EH (cell line): ENCODE measurements at regions not wholly inside any gene's neighbourhood (a gene's known extent, or its start where the extent isn't known, plus 50 kb on each side); places are given as distances from the start of the nearest gene placed in this dataset.
"Not testable (repeated sequence)": the region's sequence is repeated elsewhere in the genome, so short reads cannot be mapped to it uniquely, and the experiment has no call there.

Experiments
- DNase-seq: peaks from one replicate; pipeline ENCODE4 v3.0.0-alpha.2; 2015; ENCODE audit warnings: low read depth

DNA sequence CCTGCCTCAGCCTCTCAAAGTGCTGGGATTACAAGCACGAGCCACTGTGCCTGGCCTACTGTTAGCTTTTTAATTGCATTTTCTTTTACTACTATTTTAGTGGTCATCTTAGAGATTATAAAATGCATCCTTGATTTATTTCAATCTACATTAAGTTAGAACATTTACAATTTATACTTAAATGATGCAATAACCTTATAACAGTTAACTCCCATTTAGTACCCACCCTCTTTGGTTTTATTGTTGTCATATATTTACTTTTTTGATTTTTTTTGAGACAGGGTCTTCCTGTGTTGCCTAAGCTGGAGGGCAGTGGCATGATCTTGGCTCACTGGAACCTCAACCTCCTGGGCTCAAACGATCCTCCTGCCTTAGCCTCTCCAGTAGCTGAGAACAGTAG, 77.3 kb downstream of the PPCDC start:
- DNase-seq = no peak

DNA sequence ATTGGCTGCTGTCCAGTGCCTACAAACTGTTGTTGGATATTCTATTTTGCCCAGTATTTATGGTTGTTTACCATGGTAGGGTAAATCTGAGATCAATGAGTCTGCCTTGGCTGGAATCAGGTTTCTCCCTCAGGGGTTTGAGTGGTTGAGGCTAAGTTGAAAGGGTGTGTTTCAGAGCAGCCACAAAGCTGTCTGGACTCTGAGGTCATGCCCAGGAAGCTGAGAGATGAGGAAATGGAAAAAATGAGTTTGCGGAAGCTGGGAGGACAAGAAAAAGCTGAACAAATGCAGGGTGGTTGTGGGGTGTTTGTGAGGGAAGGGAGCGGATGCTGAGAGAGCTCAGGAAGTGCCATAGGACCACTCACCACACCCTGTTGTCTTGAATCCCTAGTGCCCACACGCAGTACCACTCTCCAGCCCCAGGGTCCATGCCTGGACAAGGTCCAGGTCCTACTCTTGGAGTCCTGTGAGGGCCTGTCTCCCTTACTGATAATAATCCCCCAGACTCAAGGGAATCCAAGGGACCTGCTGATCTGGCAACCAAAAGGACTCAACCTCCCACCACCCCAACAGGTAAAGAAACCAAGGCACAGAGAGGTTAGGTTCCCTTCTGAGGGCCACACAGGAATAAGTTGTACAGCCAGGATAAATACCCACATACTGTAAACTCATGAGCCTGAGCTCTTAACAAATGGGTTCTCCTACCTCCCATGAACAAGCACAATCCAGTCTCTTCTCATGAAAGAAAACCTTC, 81.6 kb downstream of the PPCDC start:
- DNase-seq = peak; percentile 92

DNA sequence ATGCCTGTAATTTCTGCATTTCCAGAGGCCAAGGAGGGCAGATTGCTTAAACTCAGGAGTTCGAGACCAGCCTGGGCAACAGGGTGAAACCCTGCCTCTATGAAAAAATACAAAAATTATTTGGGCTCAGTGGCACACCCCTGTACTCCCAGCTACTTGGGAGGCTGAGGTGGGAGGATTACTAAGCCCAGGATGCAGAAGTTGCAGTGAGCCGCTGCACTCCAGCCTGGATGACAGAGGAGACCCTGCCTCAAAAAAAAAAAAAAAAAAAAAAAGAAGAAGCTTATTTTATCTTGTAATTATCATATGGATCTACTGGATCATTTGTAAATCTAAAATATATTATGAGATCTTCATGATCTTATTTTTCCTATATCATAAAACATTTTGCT, 84.1 kb downstream of the PPCDC start:
- DNase-seq = no peak

DNA sequence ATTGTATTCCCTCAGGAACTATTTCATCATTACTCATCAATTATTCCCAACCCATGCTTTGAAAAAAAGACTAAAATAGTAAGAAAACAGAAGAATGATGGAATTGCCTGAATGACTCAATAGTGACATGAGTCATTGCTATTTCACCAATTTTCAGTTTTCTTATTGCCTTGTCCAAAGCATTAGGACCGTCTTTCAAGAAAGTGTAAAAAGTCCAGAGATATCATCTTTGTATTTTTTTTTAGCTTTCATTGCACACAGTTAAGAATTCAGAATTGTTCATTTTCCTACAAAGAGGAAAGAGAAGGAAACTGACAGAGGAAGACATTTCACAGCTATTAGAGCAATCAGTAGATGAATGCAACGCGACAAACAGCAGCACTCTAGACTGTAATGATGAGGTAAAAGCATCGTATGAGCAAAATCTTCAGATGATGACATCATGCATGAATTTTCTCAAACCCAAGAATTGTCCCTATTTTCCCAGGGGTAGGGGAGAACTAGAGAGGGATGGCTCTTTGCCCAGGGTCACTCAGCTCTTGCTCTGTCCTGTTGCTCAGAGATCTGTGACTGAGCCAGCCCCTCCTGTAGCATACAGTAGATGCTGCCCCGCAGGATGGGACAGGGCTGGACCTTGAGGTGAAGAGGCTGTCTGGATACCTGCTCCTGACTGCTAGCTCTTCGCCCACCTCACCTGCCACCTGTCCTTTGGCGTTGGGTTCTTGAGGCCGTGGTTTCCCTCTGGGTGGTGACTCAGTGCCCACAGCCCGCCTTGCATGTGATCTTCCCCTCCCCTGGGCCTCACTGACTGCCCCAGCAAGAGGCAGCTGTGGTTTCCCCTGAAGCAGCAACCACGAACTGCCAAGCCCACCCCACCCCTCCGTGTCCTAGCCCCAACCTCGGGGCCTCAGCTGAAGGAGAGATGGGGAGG, 84.8 kb downstream of the PPCDC start:
- DNase-seq = peak; percentile 94

DNA sequence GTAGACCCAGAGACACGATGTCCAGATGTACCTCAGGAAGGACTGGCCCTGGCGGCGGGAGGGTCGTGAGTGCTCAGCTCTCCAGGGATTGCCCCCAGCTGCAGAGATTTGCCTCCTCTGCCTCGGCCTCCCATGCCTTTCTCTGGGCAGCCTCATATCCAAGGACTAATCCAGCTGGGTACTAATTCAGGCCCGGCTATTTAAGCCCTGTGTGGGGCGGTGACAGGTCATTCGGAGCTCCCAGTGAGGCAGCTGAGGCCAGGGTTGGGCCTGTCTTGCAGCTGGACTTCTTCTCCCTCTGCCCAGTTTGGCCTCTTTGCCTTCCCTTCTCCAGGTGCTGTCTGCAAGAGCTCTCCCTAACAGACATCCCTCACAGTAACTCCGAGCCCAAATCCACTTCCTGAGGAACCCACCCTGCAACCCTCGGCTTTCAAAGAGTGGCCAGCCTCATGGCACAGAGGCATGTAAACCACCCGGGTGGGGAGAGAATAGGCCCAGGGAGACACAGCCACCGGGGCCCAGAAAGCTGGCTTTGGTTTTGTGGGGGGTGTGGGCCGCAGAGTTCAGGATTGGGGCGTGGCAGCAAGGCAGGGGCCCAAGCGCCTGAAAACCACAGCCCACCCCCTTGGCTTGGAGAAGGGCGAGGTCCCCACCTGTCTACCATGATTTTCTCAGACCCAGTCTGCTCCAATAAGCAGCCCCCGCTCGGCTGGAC, 85.8 kb downstream of the PPCDC start:
- DNase-seq = no peak

DNA sequence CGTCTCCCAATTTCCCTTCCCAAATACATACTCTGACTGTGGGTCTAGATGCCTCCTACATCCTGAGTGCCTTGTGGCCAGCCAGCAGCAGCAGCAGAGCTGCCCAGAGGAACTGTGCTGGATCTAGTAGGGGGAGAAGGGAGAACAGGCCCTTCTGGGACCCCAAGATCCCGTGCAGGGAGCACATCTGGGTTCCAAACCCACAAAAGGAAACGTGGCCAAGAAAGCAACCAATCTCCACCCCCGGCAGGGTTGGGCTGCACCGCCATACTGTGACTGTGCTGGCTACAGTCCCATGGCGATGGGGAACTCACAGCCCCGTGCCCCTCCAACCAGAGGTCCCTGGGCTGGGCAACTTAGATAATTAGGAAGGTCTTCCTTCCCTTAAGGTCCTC, 86.3 kb downstream of the PPCDC start:
- DNase-seq = no peak

DNA sequence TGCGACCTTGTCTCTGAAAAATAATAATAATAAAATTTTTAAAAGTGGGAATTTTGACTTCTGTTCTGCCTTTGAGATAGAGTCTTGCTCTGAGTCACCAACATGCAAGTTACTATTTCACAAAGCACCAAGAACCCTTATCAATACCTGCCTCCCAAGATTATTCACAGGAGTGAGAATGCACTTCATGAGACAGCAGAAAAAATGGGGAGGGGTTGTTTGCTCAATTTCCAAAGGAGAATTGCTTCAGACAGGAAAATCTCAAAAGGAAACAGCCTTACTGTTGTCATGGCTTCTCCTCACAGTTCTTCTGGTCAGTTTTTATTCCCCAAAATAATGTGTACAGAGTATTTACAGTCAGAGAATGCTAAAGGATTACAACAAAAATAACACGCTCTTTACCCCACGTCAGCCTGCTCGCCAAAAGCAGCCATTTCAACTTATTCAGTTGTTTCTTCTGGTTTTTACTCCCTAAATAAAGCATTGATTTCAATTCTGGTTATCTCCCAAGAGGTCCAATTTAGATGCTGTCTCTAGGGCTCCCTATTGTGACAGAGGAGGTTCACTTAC, 89.0 kb downstream of the PPCDC start:
- DNase-seq = no peak

DNA sequence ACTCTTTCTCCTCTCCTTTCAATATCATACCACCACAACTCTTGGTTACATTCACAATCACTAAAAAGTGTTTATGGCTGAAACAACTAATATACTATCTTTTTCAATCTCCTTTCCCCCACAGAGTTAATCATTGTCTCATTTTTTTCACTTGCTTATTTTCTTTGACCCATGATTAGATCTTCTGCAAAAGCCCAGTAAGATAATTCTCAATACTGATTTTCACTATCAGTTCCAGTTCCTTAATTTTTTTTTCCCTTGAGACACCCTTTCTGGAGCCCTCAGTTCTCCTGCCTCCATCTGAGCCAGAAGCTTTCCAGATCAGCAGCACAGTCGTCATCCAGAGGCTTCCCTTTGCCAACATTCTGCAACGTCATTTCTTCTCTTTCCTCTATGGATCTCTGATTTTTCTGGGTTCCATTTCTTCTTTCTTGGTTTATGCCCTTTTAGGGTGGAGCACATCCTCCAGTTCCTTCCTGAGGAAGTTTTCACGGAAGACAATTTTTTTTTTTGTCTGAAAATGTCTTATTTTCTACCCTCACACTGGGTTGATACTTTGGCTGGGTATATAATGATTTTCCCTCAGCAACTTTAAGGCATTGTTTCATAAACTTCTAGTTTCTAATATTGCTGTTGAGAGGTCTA, 88.7 kb upstream of the C15orf39 start:
- DNase-seq = no peak

DNA sequence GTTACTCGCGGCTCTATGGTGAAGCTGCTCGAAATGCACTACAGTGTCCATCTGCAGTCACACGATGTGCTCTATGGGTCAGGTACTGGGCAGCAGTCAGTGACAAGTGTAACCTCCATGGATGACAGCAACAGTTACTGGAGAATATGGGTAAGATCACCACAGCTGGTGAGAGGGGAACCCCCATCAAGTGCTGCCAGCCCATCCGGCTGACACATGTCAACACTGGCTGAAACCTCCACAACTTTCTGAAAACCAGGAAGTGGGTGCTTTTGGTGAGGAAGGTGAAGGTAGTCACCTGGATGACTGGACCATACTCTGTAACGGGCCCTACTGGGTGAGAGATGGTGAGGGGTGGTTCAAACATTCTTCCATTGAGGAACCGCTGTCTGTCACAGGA, 87.4 kb upstream of the C15orf39 start:
- no peak for DNase-seq

DNA sequence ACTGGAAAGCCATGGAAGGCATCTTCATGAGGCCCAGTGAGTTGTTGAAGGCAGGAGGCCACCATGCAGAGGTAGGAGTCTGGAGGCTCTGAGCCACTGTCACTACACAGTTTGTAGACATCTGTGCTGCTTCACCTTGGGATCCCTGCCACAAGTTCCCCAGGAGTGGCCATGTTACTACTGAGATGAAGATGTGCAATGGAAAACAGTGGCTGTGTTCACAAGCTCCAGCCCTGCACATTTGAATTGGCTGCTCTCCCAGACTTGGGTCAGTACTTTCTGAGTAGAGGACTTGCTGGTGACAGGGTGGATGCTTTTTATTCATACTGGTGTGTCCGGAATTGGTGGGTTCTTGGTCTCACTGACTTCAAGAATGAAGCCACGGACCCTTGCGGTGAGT, 86.9 kb upstream of the C15orf39 start:
- no peak for DNase-seq

DNA sequence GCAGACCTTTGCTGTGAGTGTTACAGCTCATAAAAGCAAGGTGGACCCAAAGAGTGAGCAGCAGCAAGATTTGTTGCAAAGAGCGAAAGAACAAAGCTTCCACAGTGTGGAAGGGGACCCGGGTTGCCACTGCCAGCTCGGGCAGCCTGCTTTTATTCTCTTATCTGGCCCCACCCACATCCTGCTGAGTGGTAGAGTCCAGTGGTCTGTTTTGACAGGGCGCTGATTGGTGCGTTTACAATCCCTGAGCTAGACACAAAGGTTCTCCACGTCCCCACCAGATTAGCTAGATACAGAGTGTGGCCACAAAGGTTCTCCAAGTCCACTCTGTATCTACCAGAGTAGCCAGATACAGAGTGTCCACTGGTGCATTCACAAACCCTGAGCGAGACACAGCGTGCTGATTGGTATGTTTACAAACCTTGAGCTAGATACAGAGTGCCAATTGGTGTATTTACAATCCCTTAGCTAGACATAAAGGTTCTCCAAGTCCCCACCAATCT, 86.2 kb upstream of the C15orf39 start:
- DNase-seq = not testable (repeated sequence)

DNA sequence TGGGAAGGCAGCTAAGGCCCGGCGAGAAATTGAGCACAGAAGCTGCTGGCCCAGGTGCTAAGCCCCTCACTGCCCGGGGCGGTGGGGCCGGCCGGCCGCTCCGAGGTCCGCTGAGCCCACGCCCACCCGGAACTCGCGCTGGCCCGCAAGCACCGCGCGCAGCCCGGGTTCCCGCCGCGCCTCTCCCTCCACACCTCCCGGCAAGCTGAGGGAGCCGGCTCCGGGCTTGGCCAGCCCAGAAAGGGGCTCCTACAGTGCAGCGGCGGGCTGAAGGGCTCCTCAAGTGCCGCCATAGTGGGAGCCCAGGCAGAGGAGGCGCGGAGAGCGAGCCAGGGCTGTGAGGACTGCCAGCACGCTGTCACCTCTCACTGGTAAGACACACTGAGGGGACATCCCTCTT, 85.5 kb upstream of the C15orf39 start:
- not testable (repeated sequence) for DNase-seq

DNA sequence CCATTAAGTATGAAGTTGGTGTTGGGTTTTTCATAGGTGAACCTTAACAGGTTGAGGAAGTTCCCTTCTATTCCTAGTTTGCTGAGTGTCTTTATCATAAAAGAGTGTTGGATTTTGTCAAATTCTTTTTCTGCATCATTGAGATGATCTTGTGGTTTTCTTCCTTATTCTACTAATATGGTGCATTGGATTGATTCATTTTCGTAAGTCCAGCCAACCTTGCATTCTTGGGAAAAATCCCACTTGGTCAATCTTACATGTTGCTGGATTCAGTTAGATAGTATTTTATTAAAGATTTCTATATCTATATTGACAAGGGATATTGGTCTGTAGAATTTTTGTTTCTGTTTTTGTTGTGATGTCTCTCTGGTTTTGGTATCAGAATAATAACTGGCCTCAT, 83.7 kb upstream of the C15orf39 start:
- no peak for DNase-seq

DNA sequence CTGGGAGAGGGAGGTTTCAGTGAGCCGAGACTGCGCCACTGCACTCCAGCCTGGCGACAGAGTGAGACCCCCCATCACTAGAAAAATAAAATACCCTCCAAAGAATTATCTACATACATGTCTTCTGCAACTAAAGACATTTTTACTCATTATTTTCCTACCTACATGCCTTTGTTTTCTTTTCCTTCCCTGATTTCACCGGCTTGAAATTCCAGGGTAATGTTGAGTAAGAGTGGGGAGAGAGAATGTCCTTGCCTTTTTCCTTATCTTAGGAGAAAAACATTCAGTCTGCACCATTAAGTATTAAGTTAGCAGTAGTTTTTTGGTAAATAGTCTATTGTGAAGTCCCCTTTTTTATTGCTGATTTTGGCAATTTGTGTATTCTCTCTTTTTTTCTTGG, 82.4 kb upstream of the C15orf39 start:
- not testable (repeated sequence) for DNase-seq

DNA sequence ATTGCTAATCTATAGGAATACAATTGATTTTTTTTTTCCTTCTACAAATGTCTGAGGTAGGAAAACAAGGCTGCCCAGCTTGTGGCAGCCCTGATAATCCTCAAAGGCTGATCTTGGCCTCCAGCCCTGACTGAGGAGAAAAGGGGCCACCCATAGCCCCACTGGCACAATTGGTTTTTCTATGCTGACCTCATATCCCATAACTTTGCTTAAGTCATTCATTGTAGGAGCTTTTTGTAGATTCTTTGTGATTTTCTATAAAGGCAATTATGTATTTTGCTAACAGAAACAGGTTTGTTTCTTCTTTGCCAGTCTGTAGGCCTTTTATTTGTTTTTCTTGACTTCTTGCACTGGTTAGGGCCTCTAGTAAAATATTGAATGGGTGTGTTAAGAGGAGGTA, 80.2 kb upstream of the C15orf39 start:
- DNase-seq = no peak

DNA sequence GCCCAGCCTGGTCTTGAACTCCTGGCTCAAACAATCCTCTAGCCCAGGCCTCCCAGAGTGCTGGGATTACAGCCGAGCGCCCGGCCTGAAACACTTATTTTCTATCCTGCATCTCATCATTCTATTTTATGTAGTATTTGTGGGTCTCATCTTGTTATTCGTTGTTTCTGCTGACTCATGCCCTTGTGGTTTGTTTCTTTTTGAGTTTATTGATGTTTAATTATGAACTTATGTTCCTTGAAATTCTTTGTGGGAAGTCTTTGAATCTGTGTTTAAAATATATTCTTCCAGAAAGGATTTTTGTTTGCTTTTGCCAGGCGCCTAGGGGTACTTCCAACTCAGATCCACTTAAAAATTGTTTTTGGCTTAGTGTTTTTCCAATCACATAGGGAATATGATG, 78.3 kb upstream of the C15orf39 start:
- DNase-seq = peak; percentile 96

DNA sequence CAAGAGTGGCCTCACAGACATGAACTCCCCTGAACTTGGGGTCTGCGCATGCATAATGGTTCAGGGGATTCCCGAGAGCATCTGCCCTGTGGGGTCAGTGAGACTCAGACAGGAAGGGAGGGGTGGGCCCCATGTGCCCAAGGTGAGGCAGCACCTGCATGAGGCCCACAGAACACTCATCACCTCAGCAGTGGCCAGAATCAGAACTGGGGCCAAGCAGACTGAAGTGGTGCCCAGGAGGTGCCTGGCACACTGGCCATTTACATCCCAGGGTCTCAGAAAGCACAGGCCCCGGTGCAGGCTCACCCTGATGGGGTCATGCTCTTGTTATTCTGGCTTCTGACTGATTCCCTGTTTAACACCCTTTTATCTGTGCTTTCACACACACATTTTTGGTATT, 77.4 kb upstream of the C15orf39 start:
- DNase-seq = not testable (repeated sequence)

DNA sequence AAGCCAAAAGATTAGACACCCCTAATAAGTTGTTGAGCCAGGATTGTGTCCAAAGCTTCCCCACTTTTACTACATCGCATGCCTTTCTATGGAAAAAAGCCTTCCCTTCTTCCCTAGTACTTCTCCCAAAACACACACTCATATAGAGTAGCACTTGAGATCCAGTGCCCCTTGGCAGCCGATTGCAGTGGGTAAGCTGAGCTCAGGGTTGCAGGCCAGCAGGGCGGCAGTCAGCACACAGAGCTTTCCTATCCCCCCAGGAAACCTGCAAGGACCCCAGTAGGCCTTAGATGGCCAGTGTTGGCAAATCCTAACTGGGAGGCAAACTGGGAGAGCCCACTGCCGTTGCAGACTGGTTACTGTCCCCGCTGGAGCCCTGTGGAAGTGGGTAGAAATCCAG, 75.7 kb upstream of the C15orf39 start:
- DNase-seq = no peak

DNA sequence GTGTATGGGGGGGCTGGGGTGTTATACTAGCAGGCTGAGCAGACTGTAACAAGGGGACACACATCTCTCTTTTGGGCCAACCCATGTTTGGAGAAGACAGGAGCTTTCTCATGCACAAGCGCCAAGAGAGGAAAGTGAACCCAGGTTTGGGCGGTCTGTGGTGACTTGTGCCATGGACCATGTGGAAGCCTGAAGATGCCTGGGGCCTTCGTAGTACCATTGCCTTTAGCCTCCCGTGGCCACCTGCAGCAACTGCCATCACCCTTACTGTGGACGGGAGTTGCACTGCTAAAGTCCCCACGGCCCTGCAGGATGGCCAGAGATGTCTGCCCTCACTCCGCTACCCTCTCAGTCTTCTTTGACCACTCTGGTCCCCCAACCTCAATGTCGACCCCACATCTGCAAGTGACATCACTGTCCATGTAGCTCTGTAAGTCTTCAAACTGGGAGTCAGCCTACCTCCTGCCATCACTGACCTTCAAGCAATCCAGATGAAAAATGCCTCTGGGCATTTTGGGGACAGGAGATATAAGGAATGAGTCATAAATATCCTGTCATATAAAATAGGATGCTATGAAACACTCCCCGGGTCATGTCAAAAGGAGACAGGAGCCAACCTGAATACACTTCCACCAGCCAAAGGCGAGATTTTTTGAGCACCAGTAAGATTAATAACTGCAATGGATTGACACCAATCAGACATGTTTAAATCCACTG, 74.7 kb upstream of the C15orf39 start:
- peak; percentile 23 for DNase-seq

DNA sequence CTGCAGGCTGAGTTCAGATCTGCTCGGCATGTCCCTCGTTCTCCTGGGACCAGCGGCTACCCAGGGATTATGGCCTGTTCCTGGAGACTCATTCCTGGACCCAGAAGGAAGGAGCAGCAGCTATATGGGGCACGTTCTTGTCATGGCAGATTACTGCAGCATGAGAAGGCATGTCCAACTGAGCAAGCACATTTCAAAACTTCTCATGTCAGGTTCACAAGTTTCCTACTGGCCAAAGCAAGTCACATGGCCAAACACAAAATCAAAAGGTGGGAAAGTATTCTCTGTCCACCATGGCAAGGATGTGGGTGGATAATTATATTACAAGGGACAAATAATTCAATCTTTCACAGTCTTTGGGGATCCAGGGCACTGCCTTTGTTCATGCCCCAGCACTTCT, 71.9 kb upstream of the C15orf39 start:
- DNase-seq = no peak

DNA sequence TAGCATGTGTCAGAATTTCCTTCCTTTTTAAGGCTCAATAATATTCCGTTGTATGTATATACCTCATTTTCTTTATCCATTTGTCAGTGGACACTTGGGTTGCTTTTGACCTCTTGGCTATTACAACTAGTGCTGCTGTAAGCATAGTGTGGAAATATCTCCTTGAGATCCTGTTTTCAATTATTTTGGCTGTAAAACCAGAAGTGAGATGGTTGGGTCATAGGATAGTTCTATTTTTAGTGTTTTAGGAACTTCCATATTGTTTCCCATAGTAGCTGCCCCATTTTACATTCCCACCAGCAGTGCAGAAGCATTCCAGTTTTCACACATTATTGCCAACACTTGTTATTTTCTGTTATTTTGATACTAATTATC, 70.4 kb upstream of the C15orf39 start:
- peak; percentile 37 for DNase-seq
